ENCODE measurements at regions not wholly inside any gene's neighbourhood (a gene's known extent, or its start where the extent isn't known, plus 50 kb on each side); places are given as distances from the start of the nearest gene placed in this dataset.
"Not testable (repeated sequence)": the region's sequence is repeated elsewhere in the genome, so short reads cannot be mapped to it uniquely, and the experiment has no call there.

DNA sequence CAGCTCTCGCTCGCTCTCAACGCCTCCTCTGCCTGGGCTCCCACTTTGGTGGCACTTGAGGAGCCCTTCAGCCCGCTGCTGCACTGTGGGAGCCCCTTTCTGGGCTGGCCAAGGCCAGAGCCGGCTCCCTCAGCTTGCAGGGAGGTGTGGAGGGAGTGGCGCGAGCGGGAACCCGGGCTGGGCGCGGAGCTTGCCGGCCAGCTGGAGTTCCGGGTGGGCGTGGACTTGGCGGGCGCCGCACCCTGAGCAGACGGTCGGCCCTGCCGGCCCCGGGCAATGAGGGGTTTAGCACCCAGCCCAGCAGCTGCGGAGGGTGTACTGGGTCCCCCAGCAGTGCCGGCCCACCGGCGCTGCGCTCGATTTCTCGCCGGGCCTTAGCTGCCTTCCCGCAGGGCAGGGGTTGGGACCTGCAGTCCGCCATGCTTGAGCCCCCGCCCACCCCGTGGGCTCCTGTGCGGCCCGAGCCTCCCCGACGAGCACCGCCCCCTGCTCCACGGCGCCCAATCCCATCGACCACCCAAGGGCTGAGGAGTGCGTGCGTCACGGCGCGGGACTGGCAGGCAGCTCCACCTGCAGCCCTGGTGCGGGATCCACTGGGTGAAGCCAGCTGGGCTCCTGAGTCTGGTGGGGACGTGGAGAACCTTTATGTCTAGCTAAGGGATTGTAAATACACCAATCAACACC, 1128.9 kb downstream of the GATA3 start:
- DNase-seq: not testable (repeated sequence)

DNA sequence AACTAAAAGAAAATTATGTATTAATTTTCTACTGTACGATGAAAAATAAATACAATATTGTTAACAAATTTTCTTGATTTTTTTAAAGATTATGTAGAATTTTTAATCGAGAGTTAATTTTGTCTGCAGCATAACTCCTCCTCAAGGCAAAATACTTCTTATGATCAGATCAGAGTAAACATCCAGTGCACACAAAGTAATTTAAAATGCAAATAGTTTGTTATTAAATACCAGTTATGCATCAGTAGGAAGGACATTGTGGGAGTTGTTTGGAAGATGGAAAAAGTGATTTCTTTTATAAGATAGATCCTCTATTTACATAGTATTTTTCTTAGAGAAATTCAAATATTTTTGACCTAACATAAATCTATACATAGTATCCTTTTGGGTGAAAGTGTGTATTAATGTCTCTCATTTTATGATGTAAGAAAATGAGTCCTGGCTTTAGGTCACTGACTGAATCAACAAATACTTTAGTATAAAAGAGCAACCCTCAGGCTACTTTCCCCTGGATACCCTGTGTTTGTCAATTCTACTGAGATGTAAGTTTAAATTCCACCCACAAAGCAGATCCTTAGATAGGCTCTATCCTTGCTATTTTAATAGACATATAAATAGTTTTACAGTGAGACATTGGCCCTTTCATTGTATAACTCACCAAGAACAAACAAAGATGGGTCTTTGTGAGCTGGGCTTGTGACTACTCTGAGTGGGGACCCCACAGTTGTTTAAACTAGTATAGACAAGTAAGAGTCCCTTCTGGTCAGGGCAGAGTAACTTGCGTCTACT, 1133.7 kb downstream of the GATA3 start:
- no peak for DNase-seq

DNA sequence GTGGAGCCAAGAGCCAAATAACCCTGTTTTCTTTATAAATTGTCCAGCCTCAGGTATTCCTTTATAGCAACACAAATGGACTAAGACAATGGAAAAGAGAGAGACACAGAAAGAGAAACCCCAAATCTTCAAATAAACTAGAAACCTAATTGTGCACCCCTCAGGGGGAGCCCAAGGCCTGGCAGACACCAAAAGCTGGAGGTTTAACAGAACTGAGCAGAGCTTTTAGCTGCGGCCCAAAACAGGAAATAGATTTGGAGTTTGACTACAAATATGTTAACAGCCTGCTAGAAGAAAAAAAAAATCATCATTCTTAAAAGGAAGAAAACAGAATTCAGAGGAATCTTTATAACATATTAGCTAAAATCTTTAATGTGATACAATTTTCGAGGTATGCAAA, 1135.0 kb downstream of the GATA3 start:
- no peak for DNase-seq

DNA sequence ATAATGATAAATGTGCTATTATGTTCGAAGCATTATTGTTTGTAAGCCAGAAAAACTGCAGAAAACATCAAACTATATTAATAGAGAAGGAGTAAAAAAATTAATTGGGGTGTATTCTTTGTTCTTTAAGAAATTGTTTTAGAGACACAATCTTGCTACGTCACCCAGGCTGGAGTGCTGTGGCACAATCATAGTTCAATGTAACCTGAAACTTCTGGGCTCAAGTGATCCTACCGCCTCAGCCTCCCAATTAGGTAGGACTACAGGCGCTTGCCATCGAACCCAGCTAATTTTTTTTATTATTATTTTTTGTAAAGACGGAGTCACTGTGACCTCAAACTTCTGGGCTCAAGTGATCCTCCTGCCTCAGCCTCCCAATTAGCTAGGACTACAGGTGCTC, 1138.6 kb downstream of the GATA3 start:
- no peak for DNase-seq

DNA sequence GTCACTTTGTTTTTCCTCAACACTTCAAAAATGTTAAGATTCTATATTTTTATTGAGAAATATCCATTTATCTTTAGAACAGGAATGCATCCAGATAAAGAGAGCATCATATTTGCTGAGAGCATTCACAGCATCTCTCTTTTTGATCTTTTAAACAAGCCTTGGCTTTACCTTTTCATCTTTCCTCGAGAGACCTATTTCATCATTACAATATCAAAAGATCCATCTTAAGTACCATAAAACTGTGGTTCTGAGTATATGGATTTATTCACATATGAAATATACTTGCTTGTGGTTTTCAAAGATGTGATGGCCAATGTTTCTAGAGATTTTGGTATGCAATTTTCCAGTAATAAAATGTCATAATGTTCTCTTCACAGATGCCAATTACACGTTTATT, 1140.9 kb downstream of the GATA3 start:
- no peak for DNase-seq

DNA sequence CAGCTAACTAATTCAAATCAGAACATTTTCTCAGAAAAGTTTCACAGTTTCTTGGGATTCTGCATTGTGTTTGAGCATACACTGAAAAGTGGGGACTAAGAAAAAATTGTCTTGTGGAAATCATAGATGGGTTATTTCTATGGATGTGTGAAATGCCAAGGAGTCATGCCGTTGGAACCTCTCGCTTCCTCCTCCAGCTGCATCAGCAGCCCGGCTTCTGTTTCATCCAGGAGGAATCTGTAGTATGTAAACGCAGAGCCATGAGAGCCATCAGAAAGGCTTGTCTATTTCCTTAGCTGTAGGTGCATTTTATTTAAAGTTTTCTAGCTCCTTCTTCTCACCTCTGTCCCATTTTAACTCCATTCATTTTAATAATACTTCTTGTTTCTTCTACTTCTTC, 1144.1 kb downstream of the GATA3 start:
- no peak for DNase-seq

DNA sequence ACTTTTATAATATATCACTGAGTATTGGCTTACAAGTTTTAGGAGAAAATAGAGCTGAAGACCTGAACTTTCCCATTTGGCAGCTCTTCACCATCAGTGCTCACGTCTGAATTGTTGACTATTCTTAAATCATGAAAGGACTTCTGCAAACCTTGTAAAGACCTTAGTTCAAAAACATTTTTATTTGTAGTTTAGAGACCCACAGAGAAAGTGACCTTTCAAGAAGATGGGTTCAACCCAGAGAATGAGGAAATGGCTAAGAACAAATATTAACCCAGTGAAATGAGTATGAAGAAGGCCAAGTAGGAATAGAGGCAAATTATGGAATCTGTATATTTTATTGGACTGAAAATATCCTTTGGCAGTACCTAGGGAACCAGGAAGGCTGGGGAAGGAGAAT, 1151.1 kb downstream of the GATA3 start:
- no peak for DNase-seq

DNA sequence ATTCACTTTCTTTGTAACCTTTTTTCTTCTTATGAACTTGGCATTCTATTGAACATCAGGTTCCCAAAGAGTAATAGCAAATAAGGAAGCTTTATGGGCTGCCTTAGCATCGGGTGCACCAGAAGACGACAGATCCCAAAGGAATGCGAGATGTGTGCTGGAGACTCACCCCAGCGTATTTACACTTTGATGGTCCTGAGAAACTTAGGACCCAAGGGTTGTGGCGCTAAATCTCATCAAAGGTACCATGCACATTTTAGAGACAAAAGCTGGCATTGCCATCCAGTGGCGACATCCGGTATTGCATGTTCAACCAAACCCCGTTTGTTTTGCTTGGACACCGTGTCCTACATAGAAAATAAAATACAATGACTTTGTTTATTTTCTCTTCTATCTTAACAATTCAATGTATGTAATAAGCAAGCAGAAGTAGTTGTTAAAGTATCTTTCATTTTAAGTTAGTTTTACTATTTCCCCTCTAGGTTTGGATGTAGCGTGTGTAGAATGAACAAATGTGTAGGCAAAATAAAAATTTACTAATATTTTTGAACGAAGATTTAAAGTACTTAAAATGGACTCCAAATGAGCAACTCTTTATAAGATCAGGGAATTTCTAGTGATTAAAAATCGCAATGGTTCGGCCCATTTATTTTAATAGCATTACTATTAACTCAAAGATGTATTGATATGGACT, 1154.8 kb downstream of the GATA3 start:
- peak; percentile 70 to 74 for DNase-seq

DNA sequence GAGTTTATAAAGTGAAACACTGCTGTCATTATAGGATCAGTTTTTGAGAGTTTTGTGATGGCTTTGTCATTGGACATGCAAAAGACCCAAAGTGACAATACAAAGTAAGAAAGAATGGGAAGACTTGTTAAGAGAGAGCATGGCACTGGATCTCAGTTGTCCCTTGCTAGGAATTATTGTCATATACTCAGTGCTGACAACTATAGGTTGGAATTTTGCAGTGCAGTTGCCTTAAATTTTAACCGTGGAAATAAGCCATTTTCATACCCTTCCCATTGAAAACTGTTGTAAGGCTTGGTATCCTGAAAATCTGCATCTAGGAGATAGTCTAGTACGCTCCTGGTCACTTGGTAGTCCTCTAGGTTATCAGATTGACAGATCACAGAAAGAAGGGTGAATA, 1156.7 kb downstream of the GATA3 start:
- DNase-seq: no peak

DNA sequence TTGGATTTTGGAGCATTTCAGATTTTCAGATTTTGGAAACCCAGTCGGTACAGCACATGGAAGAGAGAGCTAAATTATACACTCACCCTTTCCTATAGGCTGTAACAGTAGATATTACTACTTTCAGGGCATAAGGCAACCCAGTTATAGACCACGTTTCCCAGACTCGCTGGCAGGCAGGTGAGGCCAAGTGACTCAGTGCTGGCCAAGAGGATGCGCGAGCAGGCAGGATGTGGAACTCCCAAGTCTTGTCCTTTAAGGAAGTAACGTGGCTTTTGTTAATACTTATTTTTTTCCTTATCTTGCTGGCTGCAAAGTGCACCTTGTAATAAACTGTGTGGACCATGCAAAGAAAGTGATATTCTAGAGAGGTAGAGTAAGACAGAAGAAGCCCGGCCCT, 1160.1 kb downstream of the GATA3 start:
- no peak for DNase-seq

DNA sequence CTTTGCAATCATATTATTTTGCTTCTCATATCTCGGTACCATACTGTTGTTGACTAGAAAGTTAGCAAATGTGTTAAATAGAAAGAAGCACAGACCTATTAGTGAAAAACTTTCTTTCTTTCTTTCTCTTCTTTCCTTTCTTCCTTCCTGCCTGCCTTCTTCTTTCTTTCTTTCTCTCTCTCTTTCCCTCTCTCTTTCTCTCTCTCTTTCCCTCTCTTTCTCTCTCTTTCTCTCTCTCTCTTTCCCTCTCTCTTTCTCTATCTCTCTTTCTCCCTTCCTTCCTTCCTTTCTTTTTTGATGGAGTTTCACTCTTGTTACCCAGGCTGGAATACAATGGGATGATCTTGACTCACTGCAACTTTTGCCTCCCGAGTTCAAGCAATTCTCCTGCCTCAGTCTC, 1160.6 kb downstream of the GATA3 start:
- DNase-seq: no peak

DNA sequence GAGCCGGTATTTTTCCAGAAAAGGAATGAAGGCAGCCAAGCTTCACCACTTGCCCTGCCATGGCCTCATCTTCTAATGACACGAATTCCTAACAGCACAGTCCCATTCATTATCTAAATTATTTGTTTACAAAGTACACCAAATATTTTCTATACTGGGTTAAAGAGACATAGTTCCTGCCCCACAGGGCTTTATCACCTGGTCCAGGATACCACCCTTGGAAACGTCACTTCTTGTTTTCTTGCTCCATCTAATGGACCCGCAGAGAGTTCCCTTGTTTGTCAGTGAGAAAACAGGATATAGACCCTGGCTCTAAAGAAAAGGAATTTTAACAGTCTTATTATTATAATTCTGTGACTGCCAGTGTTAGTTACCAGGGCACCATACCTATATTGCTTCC, 1165.4 kb downstream of the GATA3 start:
- no peak for DNase-seq

DNA sequence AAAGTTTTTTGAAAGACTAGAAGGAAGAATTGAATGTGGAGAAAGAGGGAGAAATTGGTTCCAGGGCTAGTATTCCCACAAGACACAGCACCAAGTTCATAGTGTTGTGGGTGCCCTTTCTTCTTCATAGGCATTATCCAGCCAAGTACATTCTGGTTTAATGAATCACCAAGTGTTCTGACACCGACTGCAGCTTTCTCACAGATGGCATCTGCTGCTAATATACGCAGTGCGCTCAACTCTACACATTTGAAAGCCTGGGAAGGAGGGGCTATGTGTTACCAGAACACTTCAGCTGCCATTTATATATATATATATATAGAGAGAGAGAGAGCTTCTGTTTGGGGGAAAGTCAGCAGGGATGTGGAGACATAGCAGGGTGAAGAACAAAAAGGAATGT, 1168.4 kb downstream of the GATA3 start:
- DNase-seq: no peak

DNA sequence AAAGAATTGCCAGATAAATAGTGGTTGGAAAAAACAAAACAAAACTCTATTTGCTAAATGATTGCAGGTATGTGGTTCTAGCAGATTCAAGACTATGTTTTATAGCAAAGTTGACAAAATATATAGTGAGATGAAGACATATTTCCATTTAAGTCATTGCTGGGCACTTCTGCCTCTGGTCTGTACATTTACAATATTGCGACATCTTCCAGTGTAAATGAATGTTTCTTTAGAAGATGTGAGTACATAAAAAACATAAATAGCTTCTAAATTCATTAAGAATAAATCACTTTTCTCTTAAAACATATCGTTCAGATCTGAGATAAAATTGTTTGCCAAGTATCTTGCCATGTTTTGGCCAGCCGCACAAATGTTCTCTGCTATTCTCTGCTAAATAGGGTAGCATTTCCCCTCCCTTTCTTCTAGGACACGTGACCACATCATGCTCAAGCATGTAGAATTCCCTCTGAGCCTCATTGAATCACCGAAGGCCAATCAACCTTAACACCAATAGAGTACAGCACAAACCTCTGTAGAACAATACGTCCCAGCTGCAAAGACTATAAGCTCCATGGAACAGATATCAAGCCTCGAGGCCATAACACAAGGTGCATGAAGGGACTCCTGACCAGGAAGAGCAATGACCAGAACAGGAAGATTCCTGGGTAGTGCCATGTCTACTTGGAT, 1173.3 kb downstream of the GATA3 start:
- no peak for DNase-seq

DNA sequence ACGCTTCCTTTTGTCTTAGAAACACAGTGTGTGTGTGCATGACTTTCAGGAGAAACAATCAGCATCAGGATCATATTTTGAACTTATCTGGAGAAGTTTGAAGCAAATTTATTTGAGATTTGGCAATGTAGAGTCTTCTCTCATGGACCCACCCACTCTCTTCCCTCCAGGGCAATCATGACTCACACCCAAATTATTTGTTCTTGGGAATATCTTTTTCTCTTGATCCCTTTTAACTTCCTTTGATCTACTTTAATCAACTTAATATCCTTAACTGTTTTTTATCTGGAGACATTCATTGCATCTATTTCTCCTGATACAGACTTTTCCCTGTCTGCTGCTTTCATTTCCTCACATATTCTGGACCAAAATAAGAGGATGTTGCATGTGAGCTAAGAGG, 1174.3 kb downstream of the GATA3 start:
- no peak for DNase-seq

DNA sequence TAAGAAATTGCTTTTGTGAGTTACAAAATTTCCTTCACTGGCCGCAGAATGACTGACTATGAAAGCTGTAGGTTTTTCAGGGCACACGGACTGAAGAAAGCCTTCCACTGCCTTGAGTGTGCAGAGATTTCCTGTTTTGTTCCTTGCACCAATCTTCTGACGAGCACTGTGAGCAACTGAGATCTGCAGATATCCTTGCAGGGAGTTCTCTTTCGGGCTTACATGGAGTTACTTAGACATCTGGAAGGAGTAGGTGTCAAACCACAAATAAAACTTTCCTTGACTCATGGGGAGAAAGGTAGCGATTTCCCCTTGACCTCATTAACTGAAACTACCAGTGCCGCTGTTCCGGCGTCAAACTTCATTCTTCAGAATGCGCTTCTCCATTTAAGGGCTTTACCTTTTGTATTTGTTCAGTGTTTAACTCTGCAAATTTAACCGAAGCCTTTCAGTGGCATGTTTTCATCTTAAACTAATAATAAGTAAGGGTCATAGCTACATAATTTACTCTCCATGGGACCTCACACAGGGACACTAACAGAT, 1175.3 kb downstream of the GATA3 start:
- DNase-seq: no peak

DNA sequence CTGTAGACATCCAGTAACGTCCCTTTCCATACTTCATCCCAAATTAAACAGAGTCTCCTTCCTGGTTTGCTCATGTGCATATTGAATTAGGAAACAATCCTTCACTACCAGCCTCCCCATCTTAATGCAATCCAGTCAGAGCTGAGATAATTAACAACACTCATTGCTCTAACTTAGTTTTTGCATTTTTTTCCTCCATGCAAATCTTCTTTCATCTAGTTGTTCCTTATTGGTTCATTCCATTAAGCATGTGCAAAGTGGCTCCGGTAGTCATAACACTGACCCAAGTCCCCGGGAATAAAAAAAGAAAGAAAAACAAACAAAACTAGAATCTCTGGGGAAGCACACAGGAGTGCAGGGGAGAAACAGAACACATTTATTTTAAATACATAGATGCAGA, 1176.1 kb downstream of the GATA3 start:
- no peak for DNase-seq

DNA sequence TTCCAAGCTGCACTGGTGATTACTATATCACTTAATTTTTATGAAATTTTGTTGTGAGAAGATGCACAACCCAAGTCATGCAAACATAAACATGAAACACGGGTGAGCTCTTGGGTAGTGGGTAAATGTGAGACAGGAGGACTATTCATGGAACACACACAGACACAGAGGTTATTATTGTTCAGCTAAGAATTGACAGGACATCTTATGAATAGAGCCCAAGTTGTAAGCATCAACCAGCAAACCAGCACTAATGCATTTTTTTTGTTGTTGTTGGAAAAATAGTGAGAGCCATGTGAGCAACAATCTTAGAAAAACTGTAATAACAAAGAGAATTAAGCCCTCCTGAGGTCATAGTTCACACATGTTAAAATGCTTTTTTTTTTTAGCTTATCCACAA, 1179.7 kb downstream of the GATA3 start:
- no peak for DNase-seq

DNA sequence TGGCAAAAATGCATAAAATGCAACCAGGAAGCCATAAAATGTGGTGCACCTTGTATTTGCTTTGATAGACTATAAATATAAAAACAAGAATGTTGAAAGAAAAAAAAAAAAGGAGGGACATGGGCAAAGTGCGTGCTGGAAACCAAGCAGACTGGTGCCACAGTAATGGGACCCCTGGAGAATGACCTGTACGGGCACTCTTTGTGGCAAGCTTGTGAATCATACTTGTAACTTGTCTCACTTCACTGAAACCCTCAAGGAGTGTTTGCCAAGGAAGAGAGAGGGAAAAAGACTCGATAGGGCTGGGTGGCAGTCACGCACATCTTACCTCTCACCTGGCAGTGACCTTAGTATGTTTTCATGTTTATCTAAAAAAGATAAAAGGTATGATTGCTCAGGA, 1183.6 kb downstream of the GATA3 start:
- DNase-seq: no peak

DNA sequence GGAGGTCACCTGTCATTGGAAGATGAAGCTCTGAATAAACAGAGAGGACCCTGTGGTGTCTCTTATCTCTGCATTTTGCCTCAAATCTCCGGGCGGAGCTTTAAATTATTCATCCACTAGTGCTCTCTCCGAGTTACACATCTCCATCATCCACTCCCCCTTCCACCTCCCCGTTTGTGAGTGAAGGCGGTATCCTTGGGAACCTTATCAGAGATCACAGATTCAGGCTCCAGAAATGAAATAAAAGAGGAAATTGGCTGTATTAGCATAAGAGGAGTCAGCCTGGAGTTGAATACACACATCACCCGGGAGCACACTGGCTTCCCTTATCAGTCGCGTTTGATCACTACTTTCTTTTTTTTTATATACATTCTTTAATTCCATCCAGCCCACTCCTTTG, 1184.8 kb downstream of the GATA3 start:
- no peak for DNase-seq

DNA sequence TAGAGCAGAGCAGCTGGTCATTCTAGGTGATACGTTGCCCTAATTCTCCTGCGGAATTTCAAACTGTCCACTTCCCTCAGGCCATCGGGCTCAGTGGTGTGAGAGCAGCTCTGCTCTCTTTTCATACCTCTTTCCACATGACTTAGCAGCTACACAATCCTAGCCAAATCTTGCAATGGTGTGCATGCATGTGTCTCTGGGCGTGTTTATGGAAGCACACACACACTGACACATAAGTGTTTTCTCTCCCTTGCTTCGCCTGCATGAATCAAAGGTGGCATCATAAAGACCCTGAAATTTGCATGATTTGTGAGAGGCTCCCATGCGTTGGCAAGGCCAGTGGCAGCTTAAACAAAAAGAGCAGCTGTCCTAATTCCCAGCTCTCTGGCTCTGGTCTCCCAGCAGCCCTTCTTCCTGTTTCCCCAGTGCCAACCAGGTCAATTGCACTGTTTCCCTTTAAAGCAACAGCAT, 1189.5 kb downstream of the GATA3 start:
- no peak for DNase-seq

DNA sequence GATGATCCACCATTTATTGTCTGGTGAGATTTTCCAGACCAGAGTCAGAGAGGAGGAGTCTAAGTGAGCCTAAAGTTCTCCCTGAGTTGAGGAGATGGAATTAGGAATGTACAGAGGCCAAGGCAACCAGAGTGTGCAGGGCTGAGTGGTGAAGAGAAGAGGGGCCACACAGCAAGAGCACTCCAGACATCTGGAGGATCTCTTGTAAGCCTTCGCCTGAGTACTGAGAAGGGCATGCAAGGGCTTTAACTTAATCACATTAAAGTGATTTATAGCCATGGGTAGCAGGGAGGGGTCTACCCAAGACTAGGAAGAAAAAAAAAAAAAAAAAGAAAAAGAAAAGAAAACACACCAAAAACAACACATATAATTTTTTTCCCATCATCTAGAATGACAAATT, 1190.4 kb downstream of the GATA3 start:
- no peak for DNase-seq

DNA sequence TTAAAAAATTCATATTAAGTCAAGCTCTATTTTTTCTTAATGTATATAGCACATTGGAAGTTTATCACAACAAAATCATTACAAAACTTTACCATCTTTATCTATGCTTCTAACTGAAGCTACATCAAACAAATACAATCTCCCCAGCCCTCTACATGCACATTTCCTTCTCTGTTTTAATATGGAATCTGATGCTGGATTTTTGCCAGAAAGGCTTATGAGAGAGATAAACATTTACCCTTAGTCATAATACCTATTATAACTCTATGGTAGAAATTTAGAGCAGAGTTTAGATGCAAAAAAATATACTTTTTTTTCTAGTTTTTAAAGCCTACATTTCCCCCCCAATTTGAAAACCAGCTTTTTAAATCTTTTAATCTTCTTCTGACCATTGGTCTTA, 1198.6 kb downstream of the GATA3 start:
- DNase-seq: no peak

Data from activated CD4-positive, alpha-beta T cell treated with anti-CD3 and anti-CD28 coated beads, Interleukin-2, amount 50 U/mL, for 4 hours (primary cell).